CD4-positive, alpha-beta T cell (primary cell): ENCODE measurements at regions not wholly inside any gene's neighbourhood (a gene's known extent, or its start where the extent isn't known, plus 50 kb on each side); places are given as distances from the start of the nearest gene placed in this dataset.

Experiments used
- ATAC-seq: fragments of 200-7000 bp; cut with Tn5 transposase; one replicate; pipeline ENCODE4 v1.10.0; 2022; ENCODE audit warnings: mild to moderate bottlenecking; ENCODE audit not compliant: poor library complexity
- CTCF ChIA-PET: fragments of 350-600 bp; sonication (Branson Sonifier 250); formaldehyde crosslinking; loops from one replicate; lab custom pipeline; 2021; ENCODE audit warnings: antibody characterized with exemption, inconsistent platforms; lab: Charles Lee
- POLR2A ChIA-PET: fragments of 350-600 bp; sonication (Branson Sonifier 250); formaldehyde crosslinking; loops from one replicate; lab custom pipeline; 2021; ENCODE audit warnings: antibody characterized with exemption, inconsistent platforms; lab: Charles Lee
- DNase-seq, 14 experiments: peaks; one replicate each; pipeline ENCODE4 v3.0.0-alpha.2; 2013 to 2020; ENCODE audit warnings: mixed read lengths in 2 of 14
- H3K27ac ChIP-seq, 2 donors: one replicate each; pipeline versions ENCODE4 v1.5.1 to v1.7.0; 2013; ENCODE audit warnings: low read length in 2 of 2, low read depth in 1 of 2, mild to moderate bottlenecking in 1 of 2
- H3K27me3 ChIP-seq, 2 experiments: 1 replicate in 1 of 2; 2 replicates in 1 of 2; pipeline versions ENCODE4 v1.6.1 to v1.7.0; 2013; ENCODE audit warnings: low read length in 2 of 2, control low read depth in 1 of 2, mild to moderate bottlenecking in 1 of 2, moderate library complexity in 1 of 2; ENCODE audit not compliant: insufficient read depth in 2 of 2, control insufficient read depth in 1 of 2
- H3K36me3 ChIP-seq: one replicate; pipeline ENCODE4 v1.6.1; 2013; ENCODE audit warnings: low read length, control low read depth; ENCODE audit not compliant: insufficient read depth
- H3K4me1 ChIP-seq: one replicate; pipeline ENCODE4 v1.6.1; 2013; ENCODE audit warnings: low read length, control low read depth; ENCODE audit not compliant: insufficient read depth
- H3K4me3 ChIP-seq: one replicate; pipeline ENCODE4 v1.5.1; 2013; ENCODE audit warnings: mild to moderate bottlenecking, low read length, moderate library complexity
- H3K9me3 ChIP-seq, 2 experiments: 1 replicate in 1 of 2; 2 replicates in 1 of 2; pipeline versions ENCODE4 v1.6.1 to v1.7.0; 2013; ENCODE audit warnings: low read length in 2 of 2, mild to moderate bottlenecking in 2 of 2, control low read depth in 1 of 2, moderate library complexity in 1 of 2; ENCODE audit not compliant: control insufficient read depth in 1 of 2, insufficient read depth in 1 of 2
- H3K27ac Mint-ChIP-seq: one replicate; pipeline ENCODE4 v1.8.0; 2020; ENCODE audit warnings: mixed read lengths
- H3K27me3 Mint-ChIP-seq: one replicate; pipeline ENCODE4 v1.8.0; 2021; ENCODE audit warnings: mixed read lengths
- H3K36me3 Mint-ChIP-seq: one replicate; pipeline ENCODE4 v1.8.0; 2021; ENCODE audit warnings: low read depth, mixed read lengths
- H3K4me1 Mint-ChIP-seq: one replicate; pipeline ENCODE4 v1.8.0; 2021; ENCODE audit warnings: low read depth, mixed read lengths
- H3K4me3 Mint-ChIP-seq: one replicate; pipeline ENCODE4 v1.8.0; 2020; ENCODE audit warnings: mild to moderate bottlenecking, mixed read lengths
- H3K9me3 Mint-ChIP-seq: one replicate; pipeline ENCODE4 v1.8.0; 2020; ENCODE audit warnings: mixed read lengths
- CTCF ChIP-seq: fragments of 200-600 bp; IDR thresholded peaks from one replicate; pipeline ENCODE4 v1.8.0; 2022; ENCODE audit warnings: antibody characterized with exemption, mild to moderate bottlenecking
- intact Hi-C, 2 experiments: fragments of 100-400 bp; cut with DNase I in 1 of 2; cut with micrococcal nuclease in 1 of 2; formaldehyde crosslinking; loops; one replicate each; pipeline versions ENCODE4 v1.15.1 to v1.9.0; 2023 to 2025; cut with DNase I, micrococcal nuclease

- H3K4me3 ChIP-seq, result no peak overlapping the region
- H3K27me3 ChIP-seq, result peaks cover 0 to 5% of the 10 kb centered on the region in 2 experiments
- H3K36me3 ChIP-seq, result no peaks in the 10 kb centered on the region
- ChIA-PET POLR2A (no interaction called here), CTCF (no interaction called here)
- no peak for TF ChIP-seq CTCF
- intact Hi-C loops, result no loop called here
- no peaks in the 10 kb centered on the region for H3K9me3 ChIP-seq
- Mint-ChIP-seq H3K27me3 (peaks cover 9% of the 10 kb centered on the region), H3K9me3 (no peaks in the 10 kb centered on the region), H3K36me3 (no peaks in the 10 kb centered on the region), H3K4me3 (no peak overlapping the region), H3K4me1 (no peaks in the 10 kb centered on the region), H3K27ac (no peak overlapping the region)
- no peak overlapping the region for H3K27ac ChIP-seq
- ATAC-seq (no peak), DNase-seq (no peak)
- H3K4me1 ChIP-seq, result no peaks in the 10 kb centered on the region
Measured at GRCh38 chr2:196434217-196434616, 205.3 kb upstream of the CCDC150 start.

GRCh38 chr2:196435189-196435588 is 204.3 kb upstream of the CCDC150 start:
- Histone ChIP-seq H3K27ac (no peak overlapping the region), H3K4me3 (no peak overlapping the region), H3K27me3 (no peaks in the 10 kb centered on the region), H3K4me1 (no peaks in the 10 kb centered on the region), H3K36me3 (no peaks in the 10 kb centered on the region), H3K9me3 (no peaks in the 10 kb centered on the region)
- Mint-ChIP-seq H3K9me3 (no peaks in the 10 kb centered on the region), H3K27ac (no peak overlapping the region), H3K27me3 (peaks cover 9% of the 10 kb centered on the region), H3K36me3 (no peaks in the 10 kb centered on the region), H3K4me3 (no peak overlapping the region), H3K4me1 (no peaks in the 10 kb centered on the region)
- ChIA-PET CTCF (no interaction called here), POLR2A (no interaction called here)
- DNase-seq (no peak), ATAC-seq (no peak)
- intact Hi-C loops, result no loop called here
- TF ChIP-seq CTCF, result no peak

- Mint-ChIP-seq H3K27ac (no peak overlapping the region), H3K4me1 (no peaks in the 10 kb centered on the region), H3K27me3 (no peaks in the 10 kb centered on the region), H3K9me3 (no peaks in the 10 kb centered on the region), H3K4me3 (no peak overlapping the region), H3K36me3 (no peaks in the 10 kb centered on the region)
- H3K27me3 ChIP-seq, result no peaks in the 10 kb centered on the region
- ATAC-seq, result no peak
- DNase-seq, result no peak
- H3K4me1 ChIP-seq, result no peaks in the 10 kb centered on the region
- H3K27ac ChIP-seq, result no peak overlapping the region
- ChIA-PET CTCF (no interaction called here), POLR2A (no interaction called here)
- H3K4me3 ChIP-seq, result no peak overlapping the region
- no peak for TF ChIP-seq CTCF
- no peaks in the 10 kb centered on the region for H3K9me3 ChIP-seq
- no peaks in the 10 kb centered on the region for H3K36me3 ChIP-seq
- intact Hi-C loops, result no loop called here
Measured at GRCh38 chr2:196437626-196438025, 201.9 kb upstream of the CCDC150 start.
